ENCODE measurements at regions not wholly inside any gene's neighbourhood (a gene's known extent, or its start where the extent isn't known, plus 50 kb on each side); places are given as distances from the start of the nearest gene placed in this dataset.

DNA sequence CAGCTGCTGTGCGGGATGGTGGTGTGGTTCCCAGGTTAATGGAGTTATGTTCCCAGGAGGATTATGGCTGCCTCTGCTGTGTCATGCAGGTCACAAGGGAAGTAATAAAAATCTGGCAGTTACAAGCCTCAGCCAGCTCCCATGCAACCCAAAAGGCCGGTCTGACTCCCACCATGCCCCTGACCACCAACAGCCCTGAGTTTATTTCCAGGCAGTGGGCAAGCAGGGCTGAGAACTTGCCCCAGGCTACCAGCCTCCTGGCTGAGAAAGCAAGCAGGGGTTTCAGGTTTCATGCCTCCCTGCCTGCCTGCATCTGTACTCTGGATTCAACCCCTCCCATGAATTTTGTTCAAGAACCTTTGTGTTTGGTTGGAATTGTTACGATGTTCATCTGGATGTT is 732.7 kb upstream of the POU3F4 start (continued):
- TF ChIP-seq HDGF (IDR thresholded peaks at IDR 0.05), result no peak
- no peak for TF ChIP-seq ATF3 (IDR thresholded peaks at IDR 0.05; ENCODE audit: borderline replicate concordance, extremely low read depth, low read depth, low read length)
- TF ChIP-seq BRCA1 (IDR thresholded peaks at IDR 0.05; ENCODE audit: low read depth, low read length), result no peak
- no peak for TF ChIP-seq ZBED1 (IDR thresholded peaks at IDR 0.05; ENCODE audit: borderline replicate concordance)
- TF ChIP-seq ESRRA (IDR thresholded peaks at IDR 0.05; ENCODE audit: low read length), result no peak

- ChIA-PET RAD21 (ENCODE audit: unreplicated experiment) (no interaction called here), SMC1A (ENCODE audit: uncharacterized antibody, unreplicated experiment) (no interaction called here), POLR2A (no interaction called here), CTCF (no interaction called here)
- Histone ChIP-seq H3K36me3 (ENCODE audit: control insufficient read depth in 2 of 2, insufficient read depth in 2 of 2, low read length in 1 of 2) (no peaks in the 10 kb centered on the region), H3K4me2 (ENCODE audit: control insufficient read depth, insufficient read depth) (no peak overlapping the region), H4K20me1 (ENCODE audit: control insufficient read depth, insufficient read depth) (no peaks in the 10 kb centered on the region), H2AFZ (ENCODE audit: control insufficient read depth, low read depth, low read length) (no peak overlapping the region), H3K4me1 (ENCODE audit: control insufficient read depth, insufficient read depth, low read length) (no peaks in the 10 kb centered on the region), H3K27me3 (replicated peaks in 1 of 2; ENCODE audit: control insufficient read depth in 2 of 2, insufficient read depth in 2 of 2, low read length in 1 of 2) (no peaks in the 10 kb centered on the region), H3K4me3 (no peak overlapping the region), H3K9me3 (replicated peaks; ENCODE audit: control insufficient read depth, insufficient read depth, low read length) (no peaks in the 10 kb centered on the region; the same call in 2 of the 3 replicates), H3K9ac (ENCODE audit: control insufficient read depth, insufficient read depth, low read length) (no peak overlapping the region), H3K79me2 (ENCODE audit: control insufficient read depth, insufficient read depth, low read length) (no peaks in the 10 kb centered on the region), H3K27ac (ENCODE audit: control insufficient read depth, insufficient read depth) (no peak overlapping the region)
- BruUV-seq (replicated peaks), result no TSS peak
- WGBS (ENCODE audit: insufficient coverage, insufficient replicate concordance, low lambda C conversion rate, missing lambda C conversion rate), result 0% methylated on average over 3 of the region's 4 CpGs
- no peak for FAIRE-seq
- in situ Hi-C loops (cut with MboI) (no loop called here), intact Hi-C loops (cut with micrococcal nuclease; ENCODE audit: unreplicated experiment) (no loop called here)
- no peak for DNase-seq (ENCODE audit: low read depth, low spot score)
- ATAC-seq, result no peak
- no peak for TF ChIP-seq KAT2A (conservative IDR thresholded peaks at IDR 0.05; ENCODE audit: control insufficient read depth, low read depth, low read length)
- no peak for TF ChIP-seq SMARCA5 (IDR thresholded peaks at IDR 0.05)
- no peak for TF ChIP-seq HDAC6 (IDR thresholded peaks at IDR 0.05; ENCODE audit: unreplicated experiment)
- no peak for TF ChIP-seq JUND (IDR thresholded peaks at IDR 0.05; ENCODE audit: low read depth, low read length)
- TF ChIP-seq CHD1 (IDR thresholded peaks at IDR 0.05; ENCODE audit: low read depth, low read length), result no peak
- no peak for TF ChIP-seq RELB (IDR thresholded peaks at IDR 0.05; ENCODE audit: low read depth)
- TF ChIP-seq PML (IDR thresholded peaks at IDR 0.05; ENCODE audit: low read length), result no peak
- TF ChIP-seq HDGF (IDR thresholded peaks at IDR 0.05), result no peak
- TF ChIP-seq CREM (IDR thresholded peaks at IDR 0.05; ENCODE audit: low read depth), result no peak
- TF ChIP-seq NKRF (conservative IDR thresholded peaks at IDR 0.05), result no peak
- TF ChIP-seq, protein P1, sequence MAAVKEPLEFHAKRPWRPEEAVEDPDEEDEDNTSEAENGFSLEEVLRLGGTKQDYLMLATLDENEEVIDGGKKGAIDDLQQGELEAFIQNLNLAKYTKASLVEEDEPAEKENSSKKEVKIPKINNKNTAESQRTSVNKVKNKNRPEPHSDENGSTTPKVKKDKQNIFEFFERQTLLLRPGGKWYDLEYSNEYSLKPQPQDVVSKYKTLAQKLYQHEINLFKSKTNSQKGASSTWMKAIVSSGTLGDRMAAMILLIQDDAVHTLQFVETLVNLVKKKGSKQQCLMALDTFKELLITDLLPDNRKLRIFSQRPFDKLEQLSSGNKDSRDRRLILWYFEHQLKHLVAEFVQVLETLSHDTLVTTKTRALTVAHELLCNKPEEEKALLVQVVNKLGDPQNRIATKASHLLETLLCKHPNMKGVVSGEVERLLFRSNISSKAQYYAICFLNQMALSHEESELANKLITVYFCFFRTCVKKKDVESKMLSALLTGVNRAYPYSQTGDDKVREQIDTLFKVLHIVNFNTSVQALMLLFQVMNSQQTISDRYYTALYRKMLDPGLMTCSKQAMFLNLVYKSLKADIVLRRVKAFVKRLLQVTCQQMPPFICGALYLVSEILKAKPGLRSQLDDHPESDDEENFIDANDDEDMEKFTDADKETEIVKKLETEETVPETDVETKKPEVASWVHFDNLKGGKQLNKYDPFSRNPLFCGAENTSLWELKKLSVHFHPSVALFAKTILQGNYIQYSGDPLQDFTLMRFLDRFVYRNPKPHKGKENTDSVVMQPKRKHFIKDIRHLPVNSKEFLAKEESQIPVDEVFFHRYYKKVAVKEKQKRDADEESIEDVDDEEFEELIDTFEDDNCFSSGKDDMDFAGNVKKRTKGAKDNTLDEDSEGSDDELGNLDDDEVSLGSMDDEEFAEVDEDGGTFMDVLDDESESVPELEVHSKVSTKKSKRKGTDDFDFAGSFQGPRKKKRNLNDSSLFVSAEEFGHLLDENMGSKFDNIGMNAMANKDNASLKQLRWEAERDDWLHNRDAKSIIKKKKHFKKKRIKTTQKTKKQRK (IDR thresholded peaks at IDR 0.05; ENCODE audit: low read depth, low read length), result no peak
- TF ChIP-seq ZNF384 (IDR thresholded peaks at IDR 0.05; ENCODE audit: borderline replicate concordance, low read depth, low read length), result no peak
- no peak for TF ChIP-seq EZH2 (IDR thresholded peaks at IDR 0.05; ENCODE audit: borderline replicate concordance, control insufficient read depth, low read depth, low read length)
- no peak for TF ChIP-seq JUNB (IDR thresholded peaks at IDR 0.05)
Measured at GRCh38 chrX:82782014-82782413, 726.1 kb upstream of the POU3F4 start.
